A172 (cell line): ENCODE measurements at regions not wholly inside any gene's neighbourhood (a gene's known extent, or its start where the extent isn't known, plus 50 kb on each side); places are given as distances from the start of the nearest gene placed in this dataset.
A peak's percentile ranks its signal among the peaks of the same experiment; 100 is the strongest.
"Not testable (repeated sequence)": the region's sequence is repeated elsewhere in the genome, so short reads cannot be mapped to it uniquely, and the experiment has no call there.

Source experiments
- DNase-seq: peaks from one replicate; pipeline ENCODE4 v3.0.0-alpha.2; 2015; ENCODE audit warnings: low spot score

GRCh38 chr1:208347191-208347590 lies 103.0 kb upstream of the PLXNA2 start:
- DNase-seq: no peak

DNA sequence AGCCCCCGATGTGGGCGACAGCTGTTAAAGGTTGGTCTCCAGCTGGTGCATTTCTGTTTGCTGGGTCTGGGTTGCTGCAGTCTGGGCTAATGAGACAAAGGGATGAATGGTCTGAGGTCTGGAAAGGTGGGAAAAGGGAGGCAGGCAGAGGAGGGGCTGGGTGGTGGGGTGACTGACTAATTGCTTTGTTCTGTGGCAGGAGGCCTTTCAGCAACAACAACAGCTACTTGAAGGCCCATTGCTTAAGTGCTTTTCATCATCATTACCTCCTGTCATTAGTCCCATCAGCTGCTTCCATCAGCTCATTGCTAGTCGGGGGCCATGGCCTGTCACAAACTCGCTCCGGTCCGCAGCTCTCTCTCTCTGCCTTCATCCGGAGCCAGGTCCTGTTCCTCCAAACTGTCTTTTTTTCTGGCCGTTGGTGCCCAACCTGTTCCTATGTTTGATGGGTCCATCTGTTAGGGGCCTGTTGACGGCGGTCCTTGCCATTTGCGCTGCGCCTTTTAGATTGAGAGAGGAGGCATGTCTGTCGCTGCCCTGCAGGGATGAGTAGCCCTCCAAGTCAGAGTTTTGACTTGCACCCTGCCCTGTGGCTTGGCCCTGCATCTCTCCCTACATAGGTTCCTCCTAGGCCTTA lies 105.6 kb upstream of the PLXNA2 start:
- no peak for DNase-seq

DNA sequence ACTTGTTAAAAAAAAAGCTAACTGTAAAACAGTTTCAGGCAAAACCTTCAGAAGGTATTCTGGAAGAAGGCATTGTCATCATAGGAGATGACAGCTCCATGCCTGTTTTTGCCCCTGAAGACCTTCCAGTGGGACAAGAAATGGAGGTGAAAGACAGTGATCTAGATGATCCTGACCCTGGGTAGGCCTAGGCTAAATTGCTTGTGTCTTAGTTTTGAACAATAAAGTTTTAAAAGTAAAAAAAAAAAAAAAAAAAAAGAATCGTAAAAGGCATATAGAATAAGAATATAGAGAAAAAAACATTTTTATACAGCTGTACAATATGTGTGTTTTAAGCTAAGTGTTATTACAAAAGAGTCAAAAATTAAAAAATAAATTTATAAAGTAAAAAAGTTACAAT lies 106.6 kb upstream of the PLXNA2 start:
- DNase-seq: no peak

GRCh38 chr1:208351838-208352237 lies 107.7 kb upstream of the PLXNA2 start:
- no peak for DNase-seq

DNA sequence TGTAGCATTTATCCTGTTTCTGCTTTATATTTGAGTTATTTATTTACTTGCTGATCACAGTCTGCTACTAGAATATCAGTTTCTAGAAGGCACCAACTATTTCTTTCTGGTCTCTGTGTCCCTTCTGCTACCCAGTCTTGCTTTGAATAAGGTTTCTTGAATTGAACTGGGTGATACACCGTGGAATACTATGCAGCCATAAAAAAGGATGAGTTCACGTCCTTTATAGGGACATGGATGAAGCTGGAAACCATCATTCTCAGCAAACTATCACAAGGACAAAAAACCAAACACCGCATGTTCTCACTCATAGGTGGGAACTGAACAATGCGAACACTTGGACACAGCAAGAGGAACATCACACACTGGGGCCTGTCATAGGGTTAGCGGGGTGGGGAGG lies 109.6 kb upstream of the PLXNA2 start:
- not testable (repeated sequence) for DNase-seq

DNA sequence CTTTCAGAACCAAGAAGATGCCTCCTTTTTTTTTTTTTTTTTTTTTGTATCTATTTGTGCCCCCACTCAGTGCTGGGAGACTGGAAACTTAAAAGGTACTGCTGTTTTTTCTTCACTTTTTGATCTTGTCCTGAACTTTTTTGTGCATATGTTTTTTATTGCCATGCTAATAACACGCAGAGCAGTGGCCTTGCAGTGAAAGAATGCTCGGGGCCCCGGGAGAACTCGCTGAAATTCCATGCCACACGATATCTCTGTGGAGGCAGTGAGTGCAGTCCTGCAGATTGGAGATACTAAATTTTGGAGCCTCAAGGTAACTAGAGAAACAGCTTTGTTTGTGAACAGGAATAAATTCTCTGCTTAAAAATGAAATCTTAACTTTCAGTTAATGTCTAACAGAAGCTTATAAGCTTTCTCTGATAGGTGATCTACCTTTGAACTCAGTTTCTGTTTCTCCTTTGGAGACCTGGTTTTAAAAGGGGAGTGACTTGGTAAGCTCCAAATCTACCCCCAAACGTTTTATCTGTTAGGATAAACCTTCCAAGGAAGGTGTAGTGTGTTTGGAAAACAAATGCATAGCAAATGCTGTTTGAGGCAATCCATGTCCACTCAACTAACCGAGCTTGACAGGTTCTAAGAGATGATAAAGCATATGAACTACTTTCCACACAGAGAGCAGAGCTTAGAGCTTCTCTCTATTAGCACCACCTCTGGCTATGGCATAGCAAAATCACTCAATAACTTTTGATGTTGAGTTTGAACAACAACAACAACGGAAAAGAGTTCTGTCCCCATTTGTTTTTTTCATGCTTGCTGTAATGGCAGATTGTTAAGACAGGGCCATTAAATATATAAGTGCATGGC lies 113.7 kb upstream of the PLXNA2 start:
- DNase-seq: no peak

DNA sequence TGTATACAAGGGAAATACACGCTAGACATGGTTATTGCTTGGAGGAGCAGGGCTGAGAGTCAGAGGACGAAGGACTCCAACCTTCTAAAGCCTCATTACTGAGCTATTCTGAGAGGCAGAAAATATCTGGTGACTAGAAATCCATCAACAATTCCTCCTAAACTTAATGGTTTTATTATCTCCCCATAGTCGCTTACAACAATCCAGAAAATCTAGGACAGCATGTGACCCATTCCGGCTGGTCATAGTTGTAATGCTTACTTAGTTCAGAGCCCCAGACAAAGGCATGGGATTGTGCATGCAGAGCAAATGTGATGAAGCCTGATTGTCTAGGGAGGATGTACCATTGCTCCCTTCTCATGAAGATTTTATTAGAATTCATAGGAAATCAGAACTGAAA lies 114.5 kb upstream of the PLXNA2 start:
- DNase-seq: no peak

DNA sequence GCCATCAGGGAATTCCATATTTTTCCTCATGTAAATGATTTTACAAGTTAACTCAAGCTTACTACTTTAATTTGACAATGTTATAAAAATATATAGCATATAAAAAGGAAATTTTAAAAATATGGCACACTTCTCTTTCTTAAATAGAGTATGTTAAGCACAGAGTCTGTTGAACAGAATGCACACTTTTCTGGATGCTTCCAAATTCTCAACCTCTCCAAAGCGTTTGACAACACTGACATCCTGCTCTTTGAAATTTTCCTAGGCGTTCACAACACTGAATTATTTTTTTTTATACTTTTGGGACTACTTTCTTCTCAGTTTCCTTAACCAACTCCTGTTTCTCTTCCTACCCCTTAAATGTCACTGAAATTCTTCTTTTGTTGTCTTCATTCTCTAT lies 117.8 kb upstream of the PLXNA2 start:
- no peak for DNase-seq

GRCh38 chr1:208366559-208366958 lies 122.4 kb upstream of the PLXNA2 start:
- DNase-seq: no peak

DNA sequence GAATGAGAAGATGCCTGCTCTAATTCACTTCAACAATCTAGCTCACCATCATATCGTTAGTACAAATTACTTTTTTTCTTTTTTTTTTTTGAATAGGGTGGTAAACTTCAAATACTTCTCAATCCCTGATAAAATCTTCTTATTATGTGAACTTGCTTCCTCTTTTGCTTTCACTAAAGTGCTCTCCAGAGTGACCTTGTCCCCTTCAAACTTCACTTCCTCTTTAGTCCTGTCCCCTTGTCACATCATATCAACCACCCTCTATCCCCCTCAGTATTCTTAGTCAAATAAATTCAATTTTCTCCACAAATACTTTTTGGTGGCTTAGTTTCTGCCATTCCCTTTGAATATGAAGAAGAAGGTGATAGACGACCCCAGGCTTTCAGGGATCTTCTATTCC lies 124.9 kb upstream of the PLXNA2 start:
- DNase-seq: no peak

GRCh38 chr1:208369658-208370057 lies 125.5 kb upstream of the PLXNA2 start:
- no peak for DNase-seq

- DNase-seq: peak; percentile 81
These were observed 130.3 kb upstream of the PLXNA2 start for GRCh38 chr1:208374391-208374941.

DNA sequence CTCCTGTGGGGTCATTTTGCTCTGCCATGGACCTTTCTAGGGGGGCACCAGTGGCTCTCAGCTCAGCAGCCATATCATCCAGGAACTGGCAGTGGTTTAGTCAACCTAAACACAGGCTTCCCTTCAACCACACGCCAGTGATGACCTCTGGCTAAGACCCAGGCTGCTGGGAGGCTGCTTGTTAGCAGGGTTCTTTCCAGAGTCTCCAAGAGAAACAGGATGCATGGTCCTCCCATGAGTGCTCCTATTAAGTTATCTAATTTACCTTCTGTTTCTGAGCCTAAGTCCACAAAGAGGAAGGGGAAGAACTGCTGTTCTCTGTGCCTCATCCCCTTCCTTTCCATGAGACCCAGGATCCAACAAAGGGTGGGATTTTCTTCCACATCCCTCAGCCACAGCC lies 137.3 kb upstream of the PLXNA2 start:
- no peak for DNase-seq

- DNase-seq: no peak
These were observed 144.0 kb upstream of the PLXNA2 start for GRCh38 chr1:208387908-208388811.

GRCh38 chr1:208393416-208393815 lies 149.2 kb upstream of the PLXNA2 start:
- DNase-seq: no peak

DNA sequence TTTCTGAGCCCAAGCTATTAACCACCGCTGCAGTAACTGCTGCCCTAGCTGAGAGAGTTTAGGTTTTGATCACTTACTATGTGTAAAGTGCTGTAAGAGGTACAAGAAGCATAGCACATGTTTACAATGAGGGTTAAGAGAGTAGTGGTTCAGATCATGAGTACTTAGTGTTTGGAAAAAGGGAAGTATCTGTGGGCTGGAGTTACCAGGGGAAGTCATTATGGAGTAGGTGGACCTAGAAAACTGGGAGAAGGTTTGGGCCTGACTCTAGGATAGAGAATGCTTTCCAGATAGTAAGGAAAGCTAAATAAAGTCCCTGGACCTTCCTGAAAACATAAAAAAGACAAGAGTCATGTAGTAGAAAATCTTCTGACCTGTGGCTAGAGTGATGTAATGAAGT lies 149.6 kb upstream of the PLXNA2 start:
- DNase-seq: no peak

GRCh38 chr1:208397286-208397685 lies 153.1 kb upstream of the PLXNA2 start:
- no peak for DNase-seq

GRCh38 chr1:208405014-208405413 lies 160.8 kb upstream of the PLXNA2 start:
- DNase-seq: no peak

DNA sequence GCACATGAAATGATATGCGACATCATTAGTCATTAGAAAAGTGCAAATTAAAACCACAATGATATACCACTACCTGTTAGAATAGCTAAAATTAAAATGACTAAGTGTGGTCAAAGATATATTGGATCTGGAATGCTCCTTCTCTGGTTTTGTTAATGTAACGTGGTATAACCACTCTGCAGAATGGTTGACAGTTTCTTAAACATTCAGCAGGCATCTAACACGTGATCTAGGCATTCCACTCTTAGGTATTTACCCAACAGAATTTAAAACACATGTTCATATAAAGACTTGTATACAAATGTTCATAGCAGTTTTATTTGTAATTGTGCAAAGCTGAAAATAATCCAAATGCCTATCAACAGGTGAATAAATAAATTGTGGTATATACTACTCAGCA lies 165.0 kb upstream of the PLXNA2 start:
- DNase-seq: peak; percentile 16

DNA sequence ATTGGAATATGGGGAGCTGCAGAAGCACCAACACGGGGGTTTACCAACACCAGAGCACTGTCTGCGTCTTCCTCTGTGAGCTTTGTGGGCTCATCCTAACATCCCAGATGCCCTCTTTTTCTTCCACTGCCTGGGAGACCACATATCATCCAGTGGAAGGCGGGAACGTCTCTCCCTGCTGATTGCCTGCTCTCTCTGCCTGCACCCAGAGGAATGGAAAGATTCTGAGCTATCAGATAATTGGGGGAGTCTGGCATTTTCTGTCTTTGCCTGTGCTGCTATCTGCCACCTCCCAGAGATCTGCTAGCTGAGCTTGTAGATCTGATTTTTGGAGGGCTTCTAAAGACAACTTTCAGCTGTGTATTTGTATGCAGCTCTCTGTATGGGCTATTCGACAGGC lies 166.2 kb upstream of the PLXNA2 start:
- DNase-seq: no peak

DNA sequence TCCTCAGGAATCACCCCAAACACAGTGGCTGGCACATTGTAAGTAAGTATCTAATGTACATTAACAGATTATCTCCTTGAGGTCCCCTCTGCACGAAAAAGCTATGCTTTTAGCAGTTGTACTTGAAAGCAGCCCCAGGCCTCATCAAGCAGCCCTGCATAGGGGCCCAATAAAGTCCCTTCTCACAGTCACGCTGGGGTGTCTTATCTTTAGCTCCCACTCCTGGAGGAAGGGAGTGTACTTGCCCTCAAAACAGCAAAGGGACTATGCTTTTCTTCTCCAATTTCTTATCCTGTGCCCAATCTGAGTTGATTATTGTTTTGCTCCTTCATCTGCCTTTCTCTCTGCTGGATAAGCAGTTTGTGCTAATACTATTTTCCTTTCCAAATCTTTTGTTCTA lies 168.8 kb upstream of the PLXNA2 start:
- DNase-seq: no peak

- DNase-seq: no peak
These were observed 174.5 kb upstream of the PLXNA2 start for GRCh38 chr1:208418667-208419066.
